Osteocyte (in vitro differentiated cells): ENCODE measurements at regions not wholly inside any gene's neighbourhood (a gene's known extent, or its start where the extent isn't known, plus 50 kb on each side); places are given as distances from the start of the nearest gene placed in this dataset.

Source experiments
- DNase-seq: peaks from one replicate; pipeline ENCODE4 v3.0.0; 2021; ENCODE audit warnings: mixed read lengths; ENCODE audit not compliant: unreplicated experiment; ENCODE audit errors: extremely low spot score
- H3K27ac Mint-ChIP-seq: one replicate; pipeline ENCODE4 v1.8.0; 2021; ENCODE audit warnings: mild to moderate bottlenecking, mixed read lengths; ENCODE audit not compliant: unreplicated experiment
- H3K27me3 Mint-ChIP-seq: one replicate; pipeline ENCODE4 v1.8.0; 2021; ENCODE audit warnings: mixed read lengths; ENCODE audit not compliant: unreplicated experiment
- H3K36me3 Mint-ChIP-seq: one replicate; pipeline ENCODE4 v1.8.0; 2021; ENCODE audit warnings: mixed read lengths; ENCODE audit not compliant: unreplicated experiment
- H3K4me1 Mint-ChIP-seq: one replicate; pipeline ENCODE4 v1.8.0; 2021; ENCODE audit warnings: mixed read lengths; ENCODE audit not compliant: unreplicated experiment
- H3K4me3 Mint-ChIP-seq: one replicate; pipeline ENCODE4 v1.8.0; 2021; ENCODE audit warnings: mild to moderate bottlenecking, moderate library complexity, mixed read lengths; ENCODE audit not compliant: unreplicated experiment
- H3K9me3 Mint-ChIP-seq: one replicate; pipeline ENCODE4 v1.8.0; 2021; ENCODE audit warnings: mixed read lengths; ENCODE audit not compliant: unreplicated experiment
- CTCF ChIP-seq: fragments of 200-600 bp; sonication (generic); IDR thresholded peaks from 2 replicates; pipeline ENCODE4 v1.5.0; 2021; ENCODE audit warnings: antibody characterized with exemption, mild to moderate bottlenecking, moderate library complexity

- Mint-ChIP-seq H3K4me1 (no peaks in the 10 kb centered on the region), H3K27ac (no peak overlapping the region), H3K9me3 (peaks cover 23% of the 10 kb centered on the region), H3K36me3 (no peaks in the 10 kb centered on the region), H3K4me3 (no peak overlapping the region), H3K27me3 (peaks cover 4% of the 10 kb centered on the region)
- no peak for DNase-seq
- no peak for TF ChIP-seq CTCF
Measured at GRCh38 chr13:99819967-99820366, 151.6 kb downstream of the ZIC5 start.

- H3K4me3 Mint-ChIP-seq, result no peak overlapping the region
Measured at GRCh38 chr13:99816321-99816720, 155.2 kb downstream of the ZIC5 start.

GRCh38 chr13:99813336-99814095 lies 158.1 kb downstream of the ZIC5 start:
- H3K27ac Mint-ChIP-seq, result no peak overlapping the region
- H3K27me3 Mint-ChIP-seq, result peaks cover 2% of the 10 kb centered on the region
- no peak overlapping the region for H3K4me3 Mint-ChIP-seq
- H3K9me3 Mint-ChIP-seq, result no peaks in the 10 kb centered on the region
- H3K4me1 Mint-ChIP-seq, result peaks cover 9% of the 10 kb centered on the region
- DNase-seq, result no peak
- no peaks in the 10 kb centered on the region for H3K36me3 Mint-ChIP-seq
- TF ChIP-seq CTCF, result no peak

More at GRCh38 chr13:99816321-99816720, 155.2 kb downstream of the ZIC5 start:
- no peak for DNase-seq
- TF ChIP-seq CTCF, result no peak
- no peak overlapping the region for H3K27ac Mint-ChIP-seq
- H3K27me3 Mint-ChIP-seq, result no peaks in the 10 kb centered on the region
- H3K4me1 Mint-ChIP-seq, result peaks cover 9% of the 10 kb centered on the region
- H3K9me3 Mint-ChIP-seq, result peaks cover under 1% of the 10 kb centered on the region
- no peaks in the 10 kb centered on the region for H3K36me3 Mint-ChIP-seq

- H3K9me3 Mint-ChIP-seq, result no peaks in the 10 kb centered on the region
- H3K36me3 Mint-ChIP-seq, result no peaks in the 10 kb centered on the region
- no peak overlapping the region for H3K4me3 Mint-ChIP-seq
- DNase-seq, result no peak
- no peak for TF ChIP-seq CTCF
- H3K4me1 Mint-ChIP-seq, result peaks cover 9% of the 10 kb centered on the region
- H3K27me3 Mint-ChIP-seq, result peaks cover 2% of the 10 kb centered on the region
- H3K27ac Mint-ChIP-seq, result no peak overlapping the region
Measured at GRCh38 chr13:99812625-99813024, 158.9 kb downstream of the ZIC5 start.

- peaks cover 7% of the 10 kb centered on the region for H3K27me3 Mint-ChIP-seq
- no peak overlapping the region for H3K27ac Mint-ChIP-seq
- no peak overlapping the region for H3K4me3 Mint-ChIP-seq
- peaks cover 9% of the 10 kb centered on the region for H3K4me1 Mint-ChIP-seq
- no peak for DNase-seq
- TF ChIP-seq CTCF, result no peak
- no peaks in the 10 kb centered on the region for H3K36me3 Mint-ChIP-seq
- H3K9me3 Mint-ChIP-seq, result no peaks in the 10 kb centered on the region
Measured at GRCh38 chr13:99811067-99811700, 160.4 kb downstream of the ZIC5 start.
